SH-SY5Y (cell line): ENCODE measurements at regions not wholly inside any gene's neighbourhood (a gene's known extent, or its start where the extent isn't known, plus 50 kb on each side); places are given as distances from the start of the nearest gene placed in this dataset.
A peak's percentile ranks its signal among the peaks of the same experiment; 100 is the strongest.

ENCODE experiments used
- GATA2 ChIP-seq: IDR thresholded peaks from 2 replicates; pipeline ENCODE4 v1.6.1; 2011; ENCODE audit warnings: mild to moderate bottlenecking, low read depth, low read length
- GATA3 ChIP-seq: IDR thresholded peaks from 2 replicates; pipeline ENCODE4 v1.6.1; 2011; ENCODE audit warnings: low read depth, mild to moderate bottlenecking, low read length, moderate library complexity

GRCh38 chr10:78295242-78295641, 261.6 kb downstream of the RPS24 start:
- TF ChIP-seq GATA2 (peak; percentile 61), GATA3 (no peak)
